Ovary (tissue), 7 donors: ENCODE measurements at regions not wholly inside any gene's neighbourhood (a gene's known extent, or its start where the extent isn't known, plus 50 kb on each side); places are given as distances from the start of the nearest gene placed in this dataset.

Experiments
- DNase-seq, 5 donors: peaks; one replicate each; pipeline ENCODE4 v3.0.0-alpha.2; 2019 to 2020
- H3K27ac ChIP-seq, 2 donors: fragments of 200-600 bp; one replicate each; pipeline versions ENCODE4 v1.5.1 to v1.8.0; 2019 to 2022
- H3K27me3 ChIP-seq: fragments of 200-600 bp; one replicate; pipeline ENCODE4 v1.8.0; 2022
- H3K36me3 ChIP-seq: fragments of 200-600 bp; sonication (generic); one replicate; pipeline ENCODE4 v1.5.1; 2019
- H3K4me1 ChIP-seq: one replicate; pipeline ENCODE4 v1.8.1; 2013; ENCODE audit warnings: mild to moderate bottlenecking, moderate library complexity; ENCODE audit not compliant: insufficient read depth
- H3K4me3 ChIP-seq: fragments of 200-600 bp; sonication (generic); one replicate; pipeline ENCODE4 v1.5.1; 2017
- H3K9me3 ChIP-seq, 2 donors: fragments of 200-600 bp in 1 of 2; sonication (generic) in 1 of 2; one replicate each; pipeline versions ENCODE4 v1.5.1 to v1.8.1; 2013 to 2019; ENCODE audit warnings: mild to moderate bottlenecking in 1 of 2, moderate library complexity in 1 of 2
- CTCF ChIP-seq, 3 donors: fragments of 450-650 bp in 2 of 3; fragments of 200-600 bp in 1 of 3; IDR thresholded peaks; one replicate each; pipeline versions ENCODE4 v1.5.1 to v1.8.0; 2016 to 2022; ENCODE audit warnings: antibody characterized with exemption in 3 of 3, mild to moderate bottlenecking in 1 of 3
- EP300 ChIP-seq: sonication (generic); formaldehyde crosslinking; IDR thresholded peaks from one replicate; pipeline ENCODE4 v1.6.1; 2017; ENCODE audit warnings: antibody characterized with exemption
- POLR2A ChIP-seq: fragments of 450-650 bp; IDR thresholded peaks from one replicate; pipeline ENCODE4 v1.6.1; 2017; ENCODE audit warnings: antibody characterized with exemption, mild to moderate bottlenecking, moderate library complexity
- WGBS, 3 donors: extraction: QIAGEN DNeasy Blood & Tissue Kit in 1 of 3; methylation state at CpG; one replicate each; pipeline versions ENCODE4 v1.1.5 to v1.1.7; 2013 to 2017; 5-methylcytosine and 5-hydroxymethylcytosine counted together
- intact Hi-C, 4 donors: fragments of 100-400 bp; cut with DNase I; formaldehyde crosslinking; loops; one replicate each; pipeline versions ENCODE4 v1.11.0 to v1.15.1; 2022 to 2023
- donor health status: DM: no; HTN: no; CAD: no; lungs with moderate emphysema.
- donor health status: DM: no; HTN: no; CAD: no.
- donor health status: Bipolar disorder and iron deficiency.
- donor health status: DM: no; HTN: no; CAD: no.
- donor health status: DM: yes; HTN: yes; CAD: no.

DNA sequence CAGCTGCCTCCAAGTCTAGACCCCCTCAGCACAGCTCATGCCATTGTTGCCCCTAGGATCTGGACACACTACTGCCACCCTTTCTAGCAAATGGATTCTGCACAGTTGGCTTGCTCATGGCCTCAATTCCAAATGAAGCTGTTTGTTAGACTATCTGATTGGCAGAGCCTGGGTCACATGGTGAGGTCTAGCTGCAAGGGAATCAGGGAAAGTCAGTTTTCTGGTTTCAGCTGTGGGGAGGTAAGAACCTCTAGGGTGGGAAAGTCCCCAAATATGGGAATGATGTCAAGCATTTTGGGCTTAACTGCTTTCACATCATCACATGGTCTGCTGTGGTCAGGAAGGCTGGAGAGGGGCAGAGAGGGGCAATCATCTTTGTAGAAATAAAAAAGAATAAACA, 150.4 kb upstream of the ITGA6 start:
- H3K27ac ChIP-seq, result no peak overlapping the region
- TF ChIP-seq CTCF (IDR thresholded peaks at IDR 0.05) (no peak), POLR2A (no peak), EP300 (no peak)
- H3K4me3 ChIP-seq, result no peak overlapping the region
- no peaks in the 10 kb centered on the region for H3K36me3 ChIP-seq
- H3K27me3 ChIP-seq, result no peaks in the 10 kb centered on the region
- no peaks in the 10 kb centered on the region for H3K4me1 ChIP-seq
- intact Hi-C loops, result no loop called here
- DNase-seq, result no peak
- H3K9me3 ChIP-seq, result no peaks in the 10 kb centered on the region

- no peak overlapping the region for H3K4me3 ChIP-seq
- H3K36me3 ChIP-seq, result no peaks in the 10 kb centered on the region
- 80 to 84% (median 82%) methylated on average over 6 of the region's 6 CpGs for WGBS, 3 donors
- TF ChIP-seq EP300 (no peak), POLR2A (no peak), CTCF (IDR thresholded peaks at IDR 0.05) (no peak)
- H3K9me3 ChIP-seq, result no peaks in the 10 kb centered on the region
- no peak overlapping the region for H3K27ac ChIP-seq
- intact Hi-C loops, result no loop called here
- no peaks in the 10 kb centered on the region for H3K27me3 ChIP-seq
- H3K4me1 ChIP-seq, result no peaks in the 10 kb centered on the region
- no peak for DNase-seq
Measured at GRCh38 chr2:172278667-172279066, 148.7 kb upstream of the ITGA6 start.

- 93 to 96% (median 95%) methylated on average over 5 of the region's 5 CpGs for WGBS, 3 donors
- TF ChIP-seq EP300 (no peak), POLR2A (no peak), CTCF (IDR thresholded peaks at IDR 0.05) (no peak)
Measured at GRCh38 chr2:172279214-172279613, 148.2 kb upstream of the ITGA6 start.

GRCh38 chr2:172279813-172280212, 147.6 kb upstream of the ITGA6 start:
- Histone ChIP-seq H3K36me3 (no peaks in the 10 kb centered on the region), H3K4me3 (no peak overlapping the region), H3K9me3 (no peaks in the 10 kb centered on the region), H3K4me1 (peaks cover 3% of the 10 kb centered on the region), H3K27me3 (no peaks in the 10 kb centered on the region), H3K27ac (no peak overlapping the region)
- intact Hi-C loops, result no loop called here
- TF ChIP-seq POLR2A (no peak), EP300 (no peak), CTCF (IDR thresholded peaks at IDR 0.05) (no peak)
- no peak for DNase-seq

More at GRCh38 chr2:172279214-172279613, 148.2 kb upstream of the ITGA6 start:
- H3K27me3 ChIP-seq, result no peaks in the 10 kb centered on the region
- no peaks in the 10 kb centered on the region for H3K9me3 ChIP-seq
- DNase-seq, result no peak
- no peak overlapping the region for H3K4me3 ChIP-seq
- no peaks in the 10 kb centered on the region for H3K36me3 ChIP-seq
- no peak overlapping the region for H3K27ac ChIP-seq
- intact Hi-C loops, result no loop called here
- H3K4me1 ChIP-seq, result no peaks in the 10 kb centered on the region
